Gastrocnemius medialis (tissue), 4 donors: ENCODE measurements at regions not wholly inside any gene's neighbourhood (a gene's known extent, or its start where the extent isn't known, plus 50 kb on each side); places are given as distances from the start of the nearest gene placed in this dataset.

Source experiments
- ATAC-seq, 2 donors: fragments of 150-250 bp; one replicate each; pipeline ENCODE4 v1.9.1; 2016
- DNase-seq, 2 donors: peaks; one replicate each; pipeline ENCODE4 v3.0.0-alpha.2; 2019
- H3K27ac ChIP-seq, 4 donors: fragments of 200-600 bp; sonication (generic); 1 replicate in 1 of 4; 2 replicates in 3 of 4; pipeline ENCODE4 v1.5.1; 2016 to 2018; ENCODE audit warnings: mild to moderate bottlenecking in 2 of 4, moderate library complexity in 1 of 4
- H3K27me3 ChIP-seq, 3 donors: fragments of 200-600 bp; sonication (generic) in 2 of 3; 1 replicate in 1 of 3; 2 replicates in 2 of 3; pipeline versions ENCODE4 v1.5.1 to v1.6.0; 2016 to 2019; ENCODE audit warnings: mild to moderate bottlenecking in 1 of 3, moderate library complexity in 1 of 3
- H3K36me3 ChIP-seq, 2 donors: fragments of 200-600 bp; sonication (generic) in 1 of 2; one replicate each; pipeline ENCODE4 v1.5.1; 2017 to 2018
- H3K4me1 ChIP-seq, 2 donors: fragments of 200-600 bp; sonication (generic) in 1 of 2; one replicate each; pipeline ENCODE4 v1.5.1; 2016 to 2017; ENCODE audit warnings: mild to moderate bottlenecking in 2 of 2
- H3K4me3 ChIP-seq, 4 donors: fragments of 200-600 bp; sonication (generic) in 3 of 4; 1 replicate in 1 of 4; 2 replicates in 3 of 4; pipeline ENCODE4 v1.5.1; 2016 to 2019; ENCODE audit warnings: mild to moderate bottlenecking in 2 of 4
- H3K9me3 ChIP-seq, 3 donors: fragments of 200-600 bp; sonication (generic) in 2 of 3; 1 replicate in 1 of 3; 2 replicates in 2 of 3; pipeline ENCODE4 v1.5.1; 2016 to 2019
- CTCF ChIP-seq, 5 experiments: fragments of 450-650 bp in 3 of 5; fragments of 200-600 bp in 2 of 5; sonication (generic) in 2 of 5; IDR thresholded peaks in 4 of 5; conservative IDR thresholded peaks in 1 of 5; 1 replicate in 4 of 5; 2 replicates in 1 of 5; pipeline ENCODE4 v1.5.1; 2016 to 2019; ENCODE audit warnings: antibody characterized with exemption in 5 of 5, mild to moderate bottlenecking in 3 of 5, moderate library complexity in 3 of 5
- POLR2A ChIP-seq, 2 donors: fragments of 450-650 bp; IDR thresholded peaks; one replicate each; pipeline ENCODE4 v1.6.1; 2017; ENCODE audit warnings: antibody characterized with exemption in 2 of 2, mild to moderate bottlenecking in 2 of 2, moderate library complexity in 2 of 2
- in situ Hi-C, 4 donors: fragments of 200-750 bp; cut with MboI; loops; one replicate each; pipeline versions ENCODE4 v1.15.0 to v1.8.0; 2017; ENCODE audit warnings: low sequenced_read_pairs in 4 of 4
- intact Hi-C: fragments of 100-400 bp; cut with DNase I; formaldehyde crosslinking; loops from one replicate; pipeline ENCODE4 v1.15.1; 2023; ENCODE audit warnings: low total_unique reads

GRCh38 chr14:98477935-98478334, 794.1 kb downstream of the BCL11B start:
- in situ Hi-C loops (no loop called here), intact Hi-C loops (no loop called here)
- Histone ChIP-seq H3K27ac (no peak overlapping the region), H3K36me3 (no peaks in the 10 kb centered on the region), H3K9me3 (no peaks in the 10 kb centered on the region), H3K4me3 (no peak overlapping the region), H3K27me3 (no peaks in the 10 kb centered on the region), H3K4me1 (no peaks in the 10 kb centered on the region)
- TF ChIP-seq POLR2A (IDR thresholded peaks at IDR 0.05) = no peak
- no peak for TF ChIP-seq CTCF (IDR thresholded peaks at IDR 0.05 in 4 of 5, conservative IDR thresholded peaks at IDR 0.05 in 1 of 5)
- ATAC-seq (no peak), DNase-seq (no peak)

DNA sequence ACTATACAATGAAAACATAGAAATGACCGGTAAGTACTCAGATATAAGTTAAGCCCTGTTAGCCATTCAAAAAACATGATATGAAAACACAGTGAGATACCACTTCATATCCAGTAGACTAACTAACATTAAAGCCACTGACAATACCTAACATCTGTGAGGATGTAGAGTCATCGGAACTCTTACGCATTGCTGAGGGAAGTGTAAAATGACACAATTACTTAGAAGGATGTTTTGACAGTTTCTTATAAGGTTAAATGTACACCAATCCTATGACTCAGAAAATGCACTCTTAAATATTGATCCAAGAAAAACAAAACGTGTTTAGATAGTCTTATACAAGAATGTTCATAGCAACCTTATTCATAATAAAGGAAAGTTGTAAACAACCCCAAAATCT, 782.9 kb downstream of the BCL11B start:
- Histone ChIP-seq H3K36me3 (no peaks in the 10 kb centered on the region), H3K9me3 (no peaks in the 10 kb centered on the region), H3K4me1 (no peaks in the 10 kb centered on the region), H3K4me3 (no peak overlapping the region), H3K27me3 (no peaks in the 10 kb centered on the region), H3K27ac (no peak overlapping the region)
- in situ Hi-C loops = no loop called here
- DNase-seq (no peak), ATAC-seq (no peak)
- intact Hi-C loops = no loop called here
- TF ChIP-seq POLR2A (IDR thresholded peaks at IDR 0.05) (no peak), CTCF (IDR thresholded peaks at IDR 0.05 in 4 of 5, conservative IDR thresholded peaks at IDR 0.05 in 1 of 5) (no peak)

DNA sequence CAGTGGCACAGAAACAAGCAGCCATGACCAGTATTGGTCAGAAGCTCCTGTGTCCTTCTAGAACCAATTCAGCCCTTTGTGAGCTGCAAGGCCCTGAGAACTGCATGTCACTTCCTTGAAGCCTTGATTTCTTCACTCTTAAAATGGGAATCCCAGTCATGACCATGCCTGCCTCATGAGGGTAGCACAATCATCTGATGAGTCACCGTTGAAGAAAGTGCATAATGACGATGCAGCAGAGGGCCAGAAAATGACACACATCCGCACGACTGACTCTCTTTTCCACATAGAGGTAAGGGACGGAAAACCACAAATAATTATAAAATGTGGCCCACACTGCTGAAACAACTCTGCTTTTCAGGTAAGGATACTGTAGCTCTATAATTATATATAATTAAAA, 777.4 kb downstream of the BCL11B start:
- Histone ChIP-seq H3K4me3 (no peak overlapping the region), H3K9me3 (no peaks in the 10 kb centered on the region), H3K36me3 (no peaks in the 10 kb centered on the region), H3K4me1 (no peaks in the 10 kb centered on the region), H3K27ac (no peak overlapping the region), H3K27me3 (no peaks in the 10 kb centered on the region)
- ATAC-seq (no peak), DNase-seq (no peak)
- no peak for TF ChIP-seq POLR2A (IDR thresholded peaks at IDR 0.05)
- intact Hi-C loops (no loop called here), in situ Hi-C loops (no loop called here)

- no peaks in the 10 kb centered on the region for H3K27me3 ChIP-seq
- in situ Hi-C loops (no loop called here), intact Hi-C loops (no loop called here)
- TF ChIP-seq POLR2A (IDR thresholded peaks at IDR 0.05) = no peak
- no peak for TF ChIP-seq CTCF (IDR thresholded peaks at IDR 0.05 in 4 of 5, conservative IDR thresholded peaks at IDR 0.05 in 1 of 5)
- H3K4me3 ChIP-seq = no peak overlapping the region
- H3K9me3 ChIP-seq = no peaks in the 10 kb centered on the region
- no peak overlapping the region for H3K27ac ChIP-seq
- DNase-seq (no peak), ATAC-seq (no peak)
- no peaks in the 10 kb centered on the region for H3K36me3 ChIP-seq
- no peaks in the 10 kb centered on the region for H3K4me1 ChIP-seq
Measured at GRCh38 chr14:98498019-98498885, 773.7 kb downstream of the BCL11B start.

GRCh38 chr14:98501335-98501734, 770.7 kb downstream of the BCL11B start:
- no peaks in the 10 kb centered on the region for H3K27me3 ChIP-seq
- intact Hi-C loops = no loop called here

More at GRCh38 chr14:98501335-98501734, 770.7 kb downstream of the BCL11B start:
- Histone ChIP-seq H3K4me3 (no peak overlapping the region), H3K27ac (no peak overlapping the region), H3K36me3 (no peaks in the 10 kb centered on the region), H3K9me3 (no peaks in the 10 kb centered on the region), H3K4me1 (no peaks in the 10 kb centered on the region)
- DNase-seq (no peak), ATAC-seq (no peak)
- TF ChIP-seq CTCF (IDR thresholded peaks at IDR 0.05 in 4 of 5, conservative IDR thresholded peaks at IDR 0.05 in 1 of 5) = no peak
- no peak for TF ChIP-seq POLR2A (IDR thresholded peaks at IDR 0.05)
- in situ Hi-C loops = no loop called here
